SK-N-SH (cell line): ENCODE measurements at regions not wholly inside any gene's neighbourhood (a gene's known extent, or its start where the extent isn't known, plus 50 kb on each side); places are given as distances from the start of the nearest gene placed in this dataset.

ENCODE experiments used
- EZH2phosphoT487 ChIP-seq: fragments of 200-600 bp; sonication (generic); IDR thresholded peaks from 2 replicates; pipeline ENCODE4 v1.6.1; 2017; ENCODE audit warnings: low read depth, mixed run types, mild to moderate bottlenecking, antibody characterized with exemption, moderate library complexity, borderline replicate concordance
- NFIC ChIP-seq: IDR thresholded peaks from 2 replicates; pipeline ENCODE4 v1.4.0; 2012; ENCODE audit warnings: borderline replicate concordance
- POLR2AphosphoS5 ChIP-seq: IDR thresholded peaks from 2 replicates; pipeline ENCODE4 v1.6.1; 2012; ENCODE audit warnings: low read depth, low read length
- TF ChIP-seq, protein P1 (sequence below): IDR thresholded peaks from 2 replicates; pipeline ENCODE4 v1.6.1; 2012; ENCODE audit warnings: mild to moderate bottlenecking, low read depth, low read length, moderate library complexity
- TF ChIP-seq, protein P2 (sequence below): fragments of 200-600 bp; sonication (generic); IDR thresholded peaks from 2 replicates; pipeline ENCODE4 v1.6.1; 2017; ENCODE audit warnings: antibody characterized with exemption, mild to moderate bottlenecking, moderate library complexity

DNA sequence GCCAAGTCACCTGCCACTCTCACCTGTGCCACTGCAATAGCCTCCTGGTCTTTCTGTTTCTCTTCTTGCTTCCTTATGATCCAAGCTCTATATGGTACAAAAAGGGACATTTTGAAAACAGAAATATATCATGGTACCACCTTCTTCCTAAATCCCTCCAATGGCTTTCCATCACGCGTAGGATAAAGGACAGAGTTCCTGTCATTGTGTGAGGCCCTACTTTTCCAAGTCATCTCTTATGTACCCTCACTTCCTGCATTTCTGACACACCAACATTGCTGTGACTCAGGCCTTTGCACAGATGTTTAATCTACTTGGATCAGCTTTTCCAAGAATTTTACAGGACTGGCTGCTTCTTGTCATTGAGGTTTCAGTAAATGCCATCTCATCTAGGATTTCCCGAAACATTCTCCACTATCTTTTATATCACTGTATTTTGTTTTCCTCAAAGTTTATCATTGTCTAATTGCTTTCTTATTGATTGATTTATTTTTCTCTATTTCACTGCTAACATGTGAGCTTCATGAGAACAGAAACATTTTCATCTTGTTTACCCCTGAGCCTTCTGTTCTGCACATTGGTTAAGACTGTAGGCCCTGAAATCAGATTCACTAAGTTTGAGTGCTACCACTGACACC is 426.1 kb upstream of the FANCL start:
- TF ChIP-seq EZH2phosphoT487 (no peak), NFIC (no peak), POLR2AphosphoS5 (no peak)
- TF ChIP-seq, protein P1, sequence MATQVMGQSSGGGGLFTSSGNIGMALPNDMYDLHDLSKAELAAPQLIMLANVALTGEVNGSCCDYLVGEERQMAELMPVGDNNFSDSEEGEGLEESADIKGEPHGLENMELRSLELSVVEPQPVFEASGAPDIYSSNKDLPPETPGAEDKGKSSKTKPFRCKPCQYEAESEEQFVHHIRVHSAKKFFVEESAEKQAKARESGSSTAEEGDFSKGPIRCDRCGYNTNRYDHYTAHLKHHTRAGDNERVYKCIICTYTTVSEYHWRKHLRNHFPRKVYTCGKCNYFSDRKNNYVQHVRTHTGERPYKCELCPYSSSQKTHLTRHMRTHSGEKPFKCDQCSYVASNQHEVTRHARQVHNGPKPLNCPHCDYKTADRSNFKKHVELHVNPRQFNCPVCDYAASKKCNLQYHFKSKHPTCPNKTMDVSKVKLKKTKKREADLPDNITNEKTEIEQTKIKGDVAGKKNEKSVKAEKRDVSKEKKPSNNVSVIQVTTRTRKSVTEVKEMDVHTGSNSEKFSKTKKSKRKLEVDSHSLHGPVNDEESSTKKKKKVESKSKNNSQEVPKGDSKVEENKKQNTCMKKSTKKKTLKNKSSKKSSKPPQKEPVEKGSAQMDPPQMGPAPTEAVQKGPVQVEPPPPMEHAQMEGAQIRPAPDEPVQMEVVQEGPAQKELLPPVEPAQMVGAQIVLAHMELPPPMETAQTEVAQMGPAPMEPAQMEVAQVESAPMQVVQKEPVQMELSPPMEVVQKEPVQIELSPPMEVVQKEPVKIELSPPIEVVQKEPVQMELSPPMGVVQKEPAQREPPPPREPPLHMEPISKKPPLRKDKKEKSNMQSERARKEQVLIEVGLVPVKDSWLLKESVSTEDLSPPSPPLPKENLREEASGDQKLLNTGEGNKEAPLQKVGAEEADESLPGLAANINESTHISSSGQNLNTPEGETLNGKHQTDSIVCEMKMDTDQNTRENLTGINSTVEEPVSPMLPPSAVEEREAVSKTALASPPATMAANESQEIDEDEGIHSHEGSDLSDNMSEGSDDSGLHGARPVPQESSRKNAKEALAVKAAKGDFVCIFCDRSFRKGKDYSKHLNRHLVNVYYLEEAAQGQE = no peak
- TF ChIP-seq, protein P2, sequence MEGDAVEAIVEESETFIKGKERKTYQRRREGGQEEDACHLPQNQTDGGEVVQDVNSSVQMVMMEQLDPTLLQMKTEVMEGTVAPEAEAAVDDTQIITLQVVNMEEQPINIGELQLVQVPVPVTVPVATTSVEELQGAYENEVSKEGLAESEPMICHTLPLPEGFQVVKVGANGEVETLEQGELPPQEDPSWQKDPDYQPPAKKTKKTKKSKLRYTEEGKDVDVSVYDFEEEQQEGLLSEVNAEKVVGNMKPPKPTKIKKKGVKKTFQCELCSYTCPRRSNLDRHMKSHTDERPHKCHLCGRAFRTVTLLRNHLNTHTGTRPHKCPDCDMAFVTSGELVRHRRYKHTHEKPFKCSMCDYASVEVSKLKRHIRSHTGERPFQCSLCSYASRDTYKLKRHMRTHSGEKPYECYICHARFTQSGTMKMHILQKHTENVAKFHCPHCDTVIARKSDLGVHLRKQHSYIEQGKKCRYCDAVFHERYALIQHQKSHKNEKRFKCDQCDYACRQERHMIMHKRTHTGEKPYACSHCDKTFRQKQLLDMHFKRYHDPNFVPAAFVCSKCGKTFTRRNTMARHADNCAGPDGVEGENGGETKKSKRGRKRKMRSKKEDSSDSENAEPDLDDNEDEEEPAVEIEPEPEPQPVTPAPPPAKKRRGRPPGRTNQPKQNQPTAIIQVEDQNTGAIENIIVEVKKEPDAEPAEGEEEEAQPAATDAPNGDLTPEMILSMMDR = no peak
